OCI-LY7 (cell line): ENCODE measurements at regions not wholly inside any gene's neighbourhood (a gene's known extent, or its start where the extent isn't known, plus 50 kb on each side); places are given as distances from the start of the nearest gene placed in this dataset.
"Not testable (repeated sequence)": the region's sequence is repeated elsewhere in the genome, so short reads cannot be mapped to it uniquely, and the experiment has no call there.

Experiments
- BruUV-seq: library from RNA; stranded (reverse); fragments of 400-500 nt; replicated peaks from 2 replicates; lab custom pipeline; 2021; lab: Mats Ljungman, UMichigan
- CTCF ChIA-PET: fragments of 300-600 bp; sonication (Branson Sonifier 250); formaldehyde crosslinking; loops from one replicate; lab custom pipeline; 2022; ENCODE audit warnings: antibody characterized with exemption; ENCODE audit not compliant: unreplicated experiment; lab: Charles Lee
- POLR2A ChIA-PET: fragments of 300-600 bp; sonication (Branson Sonifier 250); formaldehyde crosslinking; loops from one replicate; lab custom pipeline; 2022; ENCODE audit warnings: antibody characterized with exemption; lab: Charles Lee
- DNase-seq: peaks from one replicate; pipeline ENCODE4 v3.0.0-alpha.2; 2015; ENCODE audit warnings: low spot score
- H2AFZ ChIP-seq: fragments of 200-600 bp; sonication (generic), shearing (Covaris generic); 2 replicates; pipeline ENCODE4 v1.6.1; 2014; ENCODE audit warnings: mild to moderate bottlenecking, antibody characterized with exemption, low read length, moderate library complexity
- H3K27ac ChIP-seq: fragments of 200-600 bp; sonication (generic); 2 replicates; pipeline ENCODE4 v1.5.1; 2014; ENCODE audit warnings: mixed run types, low read depth, mild to moderate bottlenecking, moderate library complexity, low read length, inconsistent platforms; ENCODE audit not compliant: poor library complexity, severe bottlenecking
- H3K36me3 ChIP-seq: fragments of 200-600 bp; sonication (generic); 2 replicates; pipeline ENCODE4 v1.6.1; 2014; ENCODE audit warnings: mild to moderate bottlenecking, antibody characterized with exemption, low read length, moderate library complexity, mixed read lengths; ENCODE audit not compliant: insufficient read depth
- H3K4me1 ChIP-seq: fragments of 200-600 bp; sonication (generic); 2 replicates; pipeline ENCODE4 v1.5.1; 2014; ENCODE audit warnings: mild to moderate bottlenecking, low read length; ENCODE audit not compliant: insufficient read depth, poor library complexity, severe bottlenecking
- H3K4me2 ChIP-seq: fragments of 200-600 bp; sonication (generic); 2 replicates; pipeline ENCODE4 v1.6.1; 2014; ENCODE audit warnings: mild to moderate bottlenecking, low read length
- H3K4me3 ChIP-seq: fragments of 200-600 bp; sonication (generic); 2 replicates; pipeline ENCODE4 v1.5.1; 2014; ENCODE audit warnings: mild to moderate bottlenecking, low read depth, low read length; ENCODE audit not compliant: poor library complexity, severe bottlenecking
- H3K79me2 ChIP-seq: fragments of 200-600 bp; sonication (generic); 2 replicates; pipeline ENCODE4 v1.6.1; 2016; ENCODE audit warnings: low read depth, mild to moderate bottlenecking, low read length, moderate library complexity, mixed read lengths; ENCODE audit not compliant: insufficient read depth
- H3K9me2 ChIP-seq: fragments of 200-600 bp; sonication (generic); 2 replicates; pipeline ENCODE4 v1.6.1; 2016; ENCODE audit warnings: mild to moderate bottlenecking, low read length, mixed read lengths; ENCODE audit not compliant: insufficient read depth
- H3K9me3 ChIP-seq: fragments of 200-600 bp; sonication (generic); 2 replicates; pipeline ENCODE4 v1.6.1; 2014; ENCODE audit warnings: mild to moderate bottlenecking, mixed run types, low read length, mixed read lengths
- H4K20me1 ChIP-seq: fragments of 200-600 bp; sonication (generic); 2 replicates; pipeline ENCODE4 v1.6.1; 2014; ENCODE audit warnings: mild to moderate bottlenecking, antibody characterized with exemption, low read length, moderate library complexity, mixed read lengths; ENCODE audit not compliant: insufficient read depth
- EZH2phosphoT487 ChIP-seq: fragments of 200-600 bp; sonication (generic); IDR thresholded peaks from 2 replicates; pipeline ENCODE4 v1.6.1; 2018; ENCODE audit warnings: low read depth, borderline replicate concordance, mild to moderate bottlenecking, mixed run types, antibody characterized with exemption, low read length, moderate library complexity, mixed read lengths
- intact Hi-C: fragments of 100-400 bp; cut with micrococcal nuclease; formaldehyde crosslinking; loops from one replicate; pipeline ENCODE4 v1.10.0; 2022; ENCODE audit not compliant: unreplicated experiment
- TF ChIP-seq, protein P1 (sequence below): fragments of 200-600 bp; sonication (generic); conservative IDR thresholded peaks from 2 replicates; pipeline ENCODE4 v1.5.1; 2014; ENCODE audit warnings: mild to moderate bottlenecking, antibody characterized with exemption, low read length, moderate library complexity, mixed read lengths

DNA sequence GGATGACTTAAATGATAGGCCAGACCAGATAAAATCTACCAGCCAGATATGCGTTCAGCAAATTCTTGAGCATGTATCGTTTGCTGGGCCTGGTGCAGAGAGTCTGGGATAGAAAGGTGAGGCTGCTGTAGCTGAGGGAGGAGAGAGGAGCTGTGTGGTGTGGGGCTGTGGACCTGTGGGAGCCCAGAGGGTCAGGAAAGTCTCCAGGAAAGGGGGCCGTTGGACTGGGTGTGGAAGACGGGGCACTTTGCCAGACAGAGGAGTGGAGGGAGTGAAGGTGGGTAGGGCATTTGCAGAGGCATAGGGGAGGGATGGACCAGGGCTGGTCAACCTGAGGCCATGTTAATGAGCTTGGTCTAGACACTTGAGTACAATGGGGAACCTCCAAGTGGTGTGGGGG is 124.7 kb upstream of the UNC5B start:
- H3K4me1 ChIP-seq = no peaks in the 10 kb centered on the region
- H3K79me2 ChIP-seq = no peaks in the 10 kb centered on the region
- CTCF ChIA-PET = no interaction called here
- BruUV-seq = no TSS peak
- TF ChIP-seq, protein P1, sequence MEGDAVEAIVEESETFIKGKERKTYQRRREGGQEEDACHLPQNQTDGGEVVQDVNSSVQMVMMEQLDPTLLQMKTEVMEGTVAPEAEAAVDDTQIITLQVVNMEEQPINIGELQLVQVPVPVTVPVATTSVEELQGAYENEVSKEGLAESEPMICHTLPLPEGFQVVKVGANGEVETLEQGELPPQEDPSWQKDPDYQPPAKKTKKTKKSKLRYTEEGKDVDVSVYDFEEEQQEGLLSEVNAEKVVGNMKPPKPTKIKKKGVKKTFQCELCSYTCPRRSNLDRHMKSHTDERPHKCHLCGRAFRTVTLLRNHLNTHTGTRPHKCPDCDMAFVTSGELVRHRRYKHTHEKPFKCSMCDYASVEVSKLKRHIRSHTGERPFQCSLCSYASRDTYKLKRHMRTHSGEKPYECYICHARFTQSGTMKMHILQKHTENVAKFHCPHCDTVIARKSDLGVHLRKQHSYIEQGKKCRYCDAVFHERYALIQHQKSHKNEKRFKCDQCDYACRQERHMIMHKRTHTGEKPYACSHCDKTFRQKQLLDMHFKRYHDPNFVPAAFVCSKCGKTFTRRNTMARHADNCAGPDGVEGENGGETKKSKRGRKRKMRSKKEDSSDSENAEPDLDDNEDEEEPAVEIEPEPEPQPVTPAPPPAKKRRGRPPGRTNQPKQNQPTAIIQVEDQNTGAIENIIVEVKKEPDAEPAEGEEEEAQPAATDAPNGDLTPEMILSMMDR = no peak
- no peak for TF ChIP-seq EZH2phosphoT487
- intact Hi-C loops = no loop called here
- H3K4me2 ChIP-seq = no peak overlapping the region
- DNase-seq = no peak
- no peaks in the 10 kb centered on the region for H3K9me2 ChIP-seq
- no peak overlapping the region for H3K4me3 ChIP-seq
- POLR2A ChIA-PET = no interaction called here
- H3K36me3 ChIP-seq = no peaks in the 10 kb centered on the region
- no peak overlapping the region for H2AFZ ChIP-seq
- no peaks in the 10 kb centered on the region for H3K9me3 ChIP-seq
- H3K27ac ChIP-seq = no peak overlapping the region
- H4K20me1 ChIP-seq = no peaks in the 10 kb centered on the region

DNA sequence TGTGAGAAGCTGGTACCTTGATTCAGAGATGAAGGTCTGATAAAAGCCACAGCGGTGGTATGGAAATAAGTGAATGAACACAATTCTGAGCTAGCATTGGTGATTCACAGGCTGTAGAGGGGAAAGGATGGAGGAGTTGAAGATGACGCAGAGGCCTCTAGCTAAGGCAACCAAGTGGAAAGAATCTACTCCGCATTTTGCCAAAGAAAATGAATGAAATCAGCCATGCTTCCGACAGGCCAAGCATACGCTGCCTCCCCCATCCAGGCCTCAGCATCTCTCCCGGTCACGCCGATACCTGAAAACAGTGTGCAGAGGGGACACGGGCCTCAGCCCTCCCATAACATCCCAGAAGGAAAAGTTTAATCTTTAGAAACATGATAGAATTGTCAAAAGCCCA is 124.3 kb upstream of the UNC5B start:
- no peak overlapping the region for H3K4me3 ChIP-seq
- DNase-seq = no peak
- no peak for TF ChIP-seq EZH2phosphoT487
- TF ChIP-seq, protein P1 = no peak
- no peaks in the 10 kb centered on the region for H3K4me1 ChIP-seq
- H4K20me1 ChIP-seq = no peaks in the 10 kb centered on the region
- no peak overlapping the region for H2AFZ ChIP-seq
- H3K27ac ChIP-seq = no peak overlapping the region
- no TSS peak for BruUV-seq
- no peaks in the 10 kb centered on the region for H3K9me2 ChIP-seq
- POLR2A ChIA-PET = no interaction called here
- H3K36me3 ChIP-seq = no peaks in the 10 kb centered on the region
- H3K4me2 ChIP-seq = no peak overlapping the region
- no peaks in the 10 kb centered on the region for H3K79me2 ChIP-seq
- CTCF ChIA-PET = no interaction called here
- intact Hi-C loops = no loop called here
- H3K9me3 ChIP-seq = no peaks in the 10 kb centered on the region

DNA sequence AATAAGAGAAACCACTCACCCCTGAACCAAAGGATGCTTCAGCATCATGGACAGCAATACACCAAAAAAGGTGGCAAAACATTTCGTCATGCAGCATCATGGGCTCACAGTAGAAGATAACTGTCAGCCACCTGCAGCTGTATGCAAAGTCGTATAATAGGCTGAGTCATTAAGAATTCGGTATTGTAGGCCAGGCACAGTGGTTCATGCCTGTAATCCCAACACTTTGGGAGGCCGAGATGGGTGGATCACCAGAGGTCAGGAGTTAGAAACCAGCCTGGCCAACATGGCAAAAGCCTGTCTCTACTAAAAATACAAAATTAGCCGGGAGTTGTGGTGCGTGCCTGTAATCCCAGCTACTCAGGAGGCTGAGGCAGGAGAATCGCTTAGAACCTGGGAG is 123.8 kb upstream of the UNC5B start:
- H3K4me2 ChIP-seq, H3K4me3 ChIP-seq, H3K36me3 ChIP-seq, H3K79me2 ChIP-seq, POLR2A ChIA-PET, H3K9me2 ChIP-seq, H3K4me1 ChIP-seq, intact Hi-C loops, H3K9me3 ChIP-seq, BruUV-seq, CTCF ChIA-PET, H2AFZ ChIP-seq, DNase-seq, H3K27ac ChIP-seq, H4K20me1 ChIP-seq: not testable (repeated sequence)
